ENCODE measurements at regions not wholly inside any gene's neighbourhood (a gene's known extent, or its start where the extent isn't known, plus 50 kb on each side); places are given as distances from the start of the nearest gene placed in this dataset.
"Not testable (repeated sequence)": the region's sequence is repeated elsewhere in the genome, so short reads cannot be mapped to it uniquely, and the experiment has no call there.

GRCh38 chr3:197368330-197368729 is 69.9 kb upstream of the DLG1 start:
- DNase-seq (ENCODE audit: low read depth), result no peak

GRCh38 chr3:197367081-197367780 is 68.8 kb upstream of the DLG1 start:
- peak; percentile 46 for DNase-seq (ENCODE audit: low read depth)

- DNase-seq (ENCODE audit: low read depth), result no peak
Observed at GRCh38 chr3:197366301-197367044, 68.1 kb upstream of the DLG1 start.

- no peak for DNase-seq (ENCODE audit: low read depth)
Observed at GRCh38 chr3:197365586-197365985, 67.2 kb upstream of the DLG1 start.

GRCh38 chr3:197364410-197365071 is 66.1 kb upstream of the DLG1 start:
- no peak for DNase-seq (ENCODE audit: low read depth)

- DNase-seq (ENCODE audit: low read depth), result no peak
Observed at GRCh38 chr3:197363553-197364409, 65.4 kb upstream of the DLG1 start.

GRCh38 chr3:197362081-197362480 is 63.7 kb upstream of the DLG1 start:
- no peak for DNase-seq (ENCODE audit: low read depth)

GRCh38 chr3:197360095-197360494 is 61.7 kb upstream of the DLG1 start:
- DNase-seq (ENCODE audit: low read depth), result not testable (repeated sequence)

GRCh38 chr3:197359476-197359875 is 61.1 kb upstream of the DLG1 start:
- not testable (repeated sequence) for DNase-seq (ENCODE audit: low read depth)

GRCh38 chr3:197356741-197357140 is 58.3 kb upstream of the DLG1 start:
- DNase-seq (ENCODE audit: low read depth), result no peak

GRCh38 chr3:197356275-197356674 is 57.9 kb upstream of the DLG1 start:
- DNase-seq (ENCODE audit: low read depth), result no peak

GRCh38 chr3:197355713-197356112 is 57.3 kb upstream of the DLG1 start:
- DNase-seq (ENCODE audit: low read depth), result no peak

- DNase-seq (ENCODE audit: low read depth), result peak; percentile 50
Observed at GRCh38 chr3:197354568-197355001, 56.2 kb upstream of the DLG1 start.

- peak; percentile 27 for DNase-seq (ENCODE audit: low read depth)
Observed at GRCh38 chr3:197353867-197354567, 55.6 kb upstream of the DLG1 start.

- DNase-seq (ENCODE audit: low read depth), result no peak
Observed at GRCh38 chr3:197353001-197353866, 54.8 kb upstream of the DLG1 start.

- DNase-seq (ENCODE audit: low read depth), result peak; percentile 21
Observed at GRCh38 chr3:197352382-197352781, 54.0 kb upstream of the DLG1 start.

GRCh38 chr3:197350446-197350845 is 52.0 kb upstream of the DLG1 start:
- no peak for DNase-seq (ENCODE audit: low read depth)

- no peak for DNase-seq (ENCODE audit: low read depth)
Observed at GRCh38 chr3:197349368-197349767, 51.0 kb upstream of the DLG1 start.

Measured in ELR (cell line).